K562 (cell line): ENCODE measurements at regions not wholly inside any gene's neighbourhood (a gene's known extent, or its start where the extent isn't known, plus 50 kb on each side); places are given as distances from the start of the nearest gene placed in this dataset.
A peak's percentile ranks its signal among the peaks of the same experiment; 100 is the strongest.

Experiments
- ATAC-seq: fragments of 200-7000 bp; cut with Tn5 transposase; 3 replicates; pipeline ENCODE4 v1.9.1; 2020; ENCODE audit warnings: moderate library complexity
- BruUV-seq: library from RNA; stranded (reverse); fragments of 400-500 nt; replicated peaks from 2 replicates; lab custom pipeline; 2021; lab: Mats Ljungman, UMichigan
- CTCF ChIA-PET: fragments of 300-600 bp; formaldehyde crosslinking; extraction: SDS; loops from one replicate; lab custom pipeline; 2021; ENCODE audit warnings: low intra/inter-chr PET ratio; lab: Yijun Ruan, JAX
- POLR2A ChIA-PET: fragments of 300-600, 350-650 bp; sonication (Branson Sonifier 250); formaldehyde crosslinking; extraction: SDS; loops from one replicate; lab custom pipeline; 2021; ENCODE audit warnings: antibody characterized with exemption, inconsistent platforms; lab: Yijun Ruan, JAX
- DNase-seq, 4 experiments: peaks; one replicate each; pipeline versions ENCODE4 v3.0.0 to v3.0.0-alpha.2; 2011 to 2018; ENCODE audit warnings: low spot score in 3 of 4, mixed read lengths in 3 of 4; ENCODE audit errors: extremely low read depth in 1 of 4
- FAIRE-seq: peaks from 2 replicates; lab custom pipeline; 2011; peaks lifted over from hg19 to GRCh38; lab: Jason Lieb, UNC
- H2AFZ ChIP-seq: 2 replicates; pipeline ENCODE4 v1.6.0; 2011; ENCODE audit warnings: low read depth, low read length, control low read depth, inconsistent platforms
- H3K27ac ChIP-seq: fragments of 200-600 bp; 3 replicates; pipeline ENCODE4 v1.8.0; 2011; ENCODE audit warnings: low read depth, mild to moderate bottlenecking, control low read depth, inconsistent platforms, low read length, moderate library complexity, mixed read lengths; ENCODE audit errors: extremely low read depth
- H3K27me3 ChIP-seq, 2 experiments: fragments of 300-600 bp in 1 of 2; 2 replicates in 1 of 2; 3 replicates in 1 of 2; pipeline versions ENCODE4 v1.6.0 to v1.8.0; 2011; ENCODE audit warnings: inconsistent platforms in 2 of 2, low read length in 2 of 2, mild to moderate bottlenecking in 1 of 2, mixed read lengths in 1 of 2, moderate library complexity in 1 of 2; ENCODE audit not compliant: control insufficient read depth in 2 of 2, insufficient read depth in 2 of 2
- H3K36me3 ChIP-seq: fragments of 300-600 bp; 3 replicates; pipeline ENCODE4 v1.8.0; 2011; ENCODE audit warnings: mild to moderate bottlenecking, low read length, inconsistent platforms; ENCODE audit not compliant: control insufficient read depth, insufficient read depth
- H3K4me1 ChIP-seq, 2 experiments: fragments of 200-600 bp in 1 of 2; replicated peaks in 1 of 2; 2 replicates in 1 of 2; 3 replicates in 1 of 2; pipeline versions ENCODE4 v1.5.1 to v1.8.0; 2011; ENCODE audit warnings: inconsistent platforms in 2 of 2, low read length in 2 of 2, mild to moderate bottlenecking in 1 of 2, mixed read lengths in 1 of 2, moderate library complexity in 1 of 2; ENCODE audit not compliant: control insufficient read depth in 2 of 2, insufficient read depth in 2 of 2
- H3K4me2 ChIP-seq: 2 replicates; pipeline ENCODE4 v1.6.1; 2011; ENCODE audit warnings: low read length, control low read depth, inconsistent platforms, mixed read lengths; ENCODE audit not compliant: insufficient read depth
- H3K4me3 ChIP-seq: fragments of 200-600 bp; sonication (generic), shearing (Covaris generic); 2 replicates; pipeline ENCODE4 v1.5.1; 2016; ENCODE audit warnings: control low read depth, inconsistent platforms
- H3K79me2 ChIP-seq: fragments of 200-600 bp; 3 replicates; pipeline ENCODE4 v1.8.0; 2011; ENCODE audit warnings: low read length, inconsistent platforms; ENCODE audit not compliant: control insufficient read depth, insufficient read depth
- H3K9ac ChIP-seq, 2 experiments: 2 replicates each; pipeline versions ENCODE4 v1.6.0 to v1.6.1; 2011; ENCODE audit warnings: low read depth in 2 of 2, low read length in 2 of 2, control low read depth in 1 of 2, inconsistent platforms in 1 of 2, mild to moderate bottlenecking in 1 of 2, mixed read lengths in 1 of 2; ENCODE audit not compliant: insufficient read depth in 1 of 2
- H3K9me1 ChIP-seq: one replicate; pipeline ENCODE4 v1.6.0; 2011; ENCODE audit warnings: inconsistent platforms, mild to moderate bottlenecking, low read length, moderate library complexity; ENCODE audit not compliant: control insufficient read depth, insufficient read depth
- H3K9me3 ChIP-seq: replicated peaks from 2 replicates; pipeline ENCODE4 v1.5.1; 2011; ENCODE audit warnings: low read depth, low read length, inconsistent platforms; ENCODE audit not compliant: control insufficient read depth, insufficient read depth
- H4K20me1 ChIP-seq: replicated peaks from 2 replicates; pipeline ENCODE4 v1.6.1; 2011; ENCODE audit warnings: low read length, inconsistent platforms, mixed read lengths; ENCODE audit not compliant: control insufficient read depth, insufficient read depth
- ZBTB11 ChIP-seq, 3 experiments: fragments of 200-800 bp in 1 of 3; fragments of 250-450 bp in 1 of 3; fragments of 450-650 bp in 1 of 3; sonication (Bioruptor Pico) in 1 of 3; sonication (Bioruptor generic) in 1 of 3; formaldehyde crosslinking in 1 of 3; IDR thresholded peaks; 2 replicates each; pipeline versions ENCODE4 v1.6.1 to v1.8.0; 2016 to 2022; ENCODE audit warnings: mild to moderate bottlenecking in 2 of 3, missing genetic modification characterization in 2 of 3, missing compliant biosample characterization in 1 of 3, moderate library complexity in 1 of 3
- WGBS: fragments of 100-300 bp; shearing (Covaris generic); methylation state at CpG from one replicate; pipeline ENCODE4 v1.1.6; 2016; ENCODE audit warnings: low coverage, mixed read lengths; ENCODE audit not compliant: insufficient coverage; ENCODE audit errors: missing lambda C conversion rate; 5-methylcytosine and 5-hydroxymethylcytosine counted together
- in situ Hi-C: fragments of 300-500 bp; cut with MboI; formaldehyde crosslinking; loops from 4 replicates; pipeline ENCODE4 v1.15.0; 2018; ENCODE audit warnings: inconsistent platforms, mixed read lengths
- intact Hi-C: fragments of 100-400 bp; cut with micrococcal nuclease; formaldehyde crosslinking; loops from 2 replicates; pipeline ENCODE4 v1.14.2; 2022
- TF ChIP-seq, protein P1 (sequence below): fragments of 250-450 bp; sonication (Bioruptor Pico); IDR thresholded peaks from 2 replicates; pipeline ENCODE4 v1.4.0; 2020
- TF ChIP-seq, protein P2 (sequence below), 2 experiments: IDR thresholded peaks in 1 of 2; conservative IDR thresholded peaks in 1 of 2; 2 replicates each; pipeline ENCODE4 v1.6.1; 2016; ENCODE audit warnings: low read depth in 2 of 2, mild to moderate bottlenecking in 1 of 2, missing compliant biosample characterization in 1 of 2, missing genetic modification characterization in 1 of 2, moderate library complexity in 1 of 2

DNA sequence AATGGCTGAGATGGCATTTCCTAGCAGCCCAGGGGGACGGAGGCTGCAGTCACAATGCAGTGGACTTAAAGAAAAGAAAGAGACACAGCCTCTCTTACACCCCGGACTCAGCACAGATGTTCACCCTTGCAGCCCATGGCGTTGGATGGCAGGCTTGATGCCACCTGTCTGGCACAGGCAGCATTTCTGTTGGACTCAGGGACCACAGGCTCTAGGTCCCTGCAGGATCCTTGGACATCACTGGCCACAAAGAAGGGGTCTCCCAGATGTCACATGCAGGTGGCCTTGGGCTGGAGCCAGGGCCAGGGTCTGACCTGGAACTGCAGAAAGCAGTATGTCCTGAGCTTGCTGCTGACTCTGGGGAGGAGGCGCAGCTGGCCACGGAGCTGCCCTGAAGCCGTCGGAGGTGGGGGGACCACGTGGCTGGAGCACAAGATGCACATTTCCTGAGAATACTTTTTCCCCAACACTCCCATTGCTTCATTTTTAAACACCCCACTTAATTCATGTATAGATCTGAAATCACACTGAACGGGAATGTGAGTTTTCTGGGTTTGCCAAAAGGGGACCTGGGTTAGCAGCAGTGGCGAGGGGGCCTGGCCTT is 102.3 kb upstream of the SULF2 start:
- no peak overlapping the region for H3K4me3 ChIP-seq
- intact Hi-C loops, result no loop called here

More for the DNA sequence above, 102.3 kb upstream of the SULF2 start:
- no peaks in the 10 kb centered on the region for H3K4me1 ChIP-seq
- H3K27ac ChIP-seq, result no peak overlapping the region
- CTCF ChIA-PET, result no interaction called here
- FAIRE-seq (no peak), ATAC-seq (no peak), DNase-seq (no peak)
- peaks cover 0 to 24% of the 10 kb centered on the region in 2 experiments; a peak in 2 of 5 replicates for H3K27me3 ChIP-seq
- WGBS, result under 1% methylated on average over 10 of the region's 10 CpGs
- H3K79me2 ChIP-seq, result no peaks in the 10 kb centered on the region
- BruUV-seq, result no TSS peak
- H3K9me3 ChIP-seq, result no peaks in the 10 kb centered on the region
- no peaks in the 10 kb centered on the region for H3K9me1 ChIP-seq
- TF ChIP-seq, protein P1, sequence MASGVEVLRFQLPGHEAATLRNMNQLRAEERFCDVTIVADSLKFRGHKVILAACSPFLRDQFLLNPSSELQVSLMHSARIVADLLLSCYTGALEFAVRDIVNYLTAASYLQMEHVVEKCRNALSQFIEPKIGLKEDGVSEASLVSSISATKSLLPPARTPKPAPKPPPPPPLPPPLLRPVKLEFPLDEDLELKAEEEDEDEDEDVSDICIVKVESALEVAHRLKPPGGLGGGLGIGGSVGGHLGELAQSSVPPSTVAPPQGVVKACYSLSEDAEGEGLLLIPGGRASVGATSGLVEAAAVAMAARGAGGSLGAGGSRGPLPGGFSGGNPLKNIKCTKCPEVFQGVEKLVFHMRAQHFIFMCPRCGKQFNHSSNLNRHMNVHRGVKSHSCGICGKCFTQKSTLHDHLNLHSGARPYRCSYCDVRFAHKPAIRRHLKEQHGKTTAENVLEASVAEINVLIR (CRISPR knock-in tag), result no peak
- TF ChIP-seq, protein P2, sequence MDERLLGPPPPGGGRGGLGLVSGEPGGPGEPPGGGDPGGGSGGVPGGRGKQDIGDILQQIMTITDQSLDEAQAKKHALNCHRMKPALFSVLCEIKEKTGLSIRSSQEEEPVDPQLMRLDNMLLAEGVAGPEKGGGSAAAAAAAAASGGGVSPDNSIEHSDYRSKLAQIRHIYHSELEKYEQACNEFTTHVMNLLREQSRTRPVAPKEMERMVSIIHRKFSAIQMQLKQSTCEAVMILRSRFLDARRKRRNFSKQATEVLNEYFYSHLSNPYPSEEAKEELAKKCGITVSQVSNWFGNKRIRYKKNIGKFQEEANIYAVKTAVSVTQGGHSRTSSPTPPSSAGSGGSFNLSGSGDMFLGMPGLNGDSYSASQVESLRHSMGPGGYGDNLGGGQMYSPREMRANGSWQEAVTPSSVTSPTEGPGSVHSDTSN (CRISPR knock-in tag; IDR thresholded peaks at IDR 0.05; ENCODE audit: low read depth), result no peak
- TF ChIP-seq, protein P2 (tag; conservative IDR thresholded peaks at IDR 0.05; ENCODE audit: low read depth), result no peak
- 0 out of 6 replicates have a peak, but pooled peaks of 1 of the 3 experiments have one; percentile 25 for TF ChIP-seq ZBTB11 (CRISPR knock-in tag; IDR thresholded peaks at IDR 0.05)
- no peaks in the 10 kb centered on the region for H3K36me3 ChIP-seq
- in situ Hi-C loops, result no loop called here
- POLR2A ChIA-PET, result no interaction called here
- no peak overlapping the region for H3K4me2 ChIP-seq
- H4K20me1 ChIP-seq, result no peaks in the 10 kb centered on the region; the same call in 1 of the 2 replicates
- H2AFZ ChIP-seq, result no peak overlapping the region
- no peak overlapping the region for H3K9ac ChIP-seq
